SK-N-SH (cell line): ENCODE measurements at regions not wholly inside any gene's neighbourhood (a gene's known extent, or its start where the extent isn't known, plus 50 kb on each side); places are given as distances from the start of the nearest gene placed in this dataset.

Source experiments
- CTCF ChIA-PET: fragments of 300-600, 350-600 bp; formaldehyde crosslinking; extraction: SDS; loops from one replicate; lab custom pipeline; 2021; lab: Yijun Ruan, JAX
- POLR2A ChIA-PET: fragments of 350-600 bp; sonication (Branson Sonifier 250); formaldehyde crosslinking; extraction: SDS; loops from one replicate; lab custom pipeline; 2020; ENCODE audit warnings: antibody characterized with exemption, inconsistent platforms; lab: Yijun Ruan, JAX
- DNase-seq: peaks from one replicate; pipeline ENCODE4 v3.0.0; 2012
- H2AFZ ChIP-seq: fragments of 200-600 bp; sonication (generic); 2 replicates; pipeline ENCODE4 v1.8.1; 2016; ENCODE audit warnings: antibody characterized with exemption, mild to moderate bottlenecking, low read depth
- H3F3A ChIP-seq: fragments of 200-600 bp; sonication (generic); replicated peaks from 2 replicates; pipeline ENCODE3; 2016; ENCODE audit warnings: antibody characterized with exemption, mild to moderate bottlenecking; ENCODE audit not compliant: insufficient read depth
- H3K27ac ChIP-seq, 2 experiments: fragments of 200-500 bp in 1 of 2; fragments of 200-600 bp in 1 of 2; sonication (Bioruptor generic) in 1 of 2; sonication (generic), shearing (Covaris generic) in 1 of 2; 2 replicates each; pipeline versions ENCODE4 v1.5.1 to v1.6.1; 2014 to 2016; ENCODE audit warnings: low read depth in 2 of 2, inconsistent platforms in 1 of 2, low read length in 1 of 2, mild to moderate bottlenecking in 1 of 2, mixed read lengths in 1 of 2
- H3K27me3 ChIP-seq: fragments of 200-600 bp; sonication (generic), shearing (Covaris generic); 2 replicates; pipeline ENCODE4 v1.6.1; 2016; ENCODE audit warnings: mixed run types; ENCODE audit not compliant: insufficient read depth
- H3K36me3 ChIP-seq, 2 experiments: fragments of 200-500 bp in 1 of 2; fragments of 200-600 bp in 1 of 2; sonication (Bioruptor generic) in 1 of 2; sonication (generic) in 1 of 2; replicated peaks in 1 of 2; 2 replicates each; pipeline versions ENCODE3 to v1.5.1; 2014 to 2016; ENCODE audit warnings: low read length in 1 of 2, mild to moderate bottlenecking in 1 of 2; ENCODE audit not compliant: insufficient read depth in 2 of 2, control insufficient read depth in 1 of 2
- H3K4me1 ChIP-seq, 2 experiments: fragments of 200-500 bp in 1 of 2; fragments of 200-600 bp in 1 of 2; sonication (Bioruptor generic) in 1 of 2; sonication (generic), shearing (Covaris generic) in 1 of 2; 2 replicates each; pipeline versions ENCODE4 v1.5.1 to v1.6.1; 2014 to 2016; ENCODE audit warnings: low read depth in 1 of 2, low read length in 1 of 2, mixed run types in 1 of 2; ENCODE audit not compliant: insufficient read depth in 2 of 2, control insufficient read depth in 1 of 2
- H3K4me2 ChIP-seq: fragments of 200-600 bp; sonication (generic), shearing (Covaris generic); 2 replicates; pipeline ENCODE4 v1.6.1; 2017; ENCODE audit warnings: mixed run types
- H3K4me3 ChIP-seq, 2 experiments: fragments of 200-500 bp in 1 of 2; fragments of 200-600 bp in 1 of 2; sonication (Bioruptor generic) in 1 of 2; sonication (generic), shearing (Covaris generic) in 1 of 2; 2 replicates each; pipeline versions ENCODE4 v1.5.1 to v1.8.1; 2014 to 2016; ENCODE audit warnings: low read depth in 2 of 2, inconsistent platforms in 1 of 2, low read length in 1 of 2, mild to moderate bottlenecking in 1 of 2, mixed read lengths in 1 of 2, moderate library complexity in 1 of 2
- H3K79me2 ChIP-seq: fragments of 200-600 bp; sonication (generic); 2 replicates; pipeline ENCODE4 v1.8.1; 2017; ENCODE audit warnings: mild to moderate bottlenecking; ENCODE audit not compliant: insufficient read depth
- H3K9ac ChIP-seq: fragments of 200-600 bp; sonication (generic); 2 replicates; pipeline ENCODE4 v1.6.1; 2017; ENCODE audit warnings: mixed run types
- H3K9me2 ChIP-seq: fragments of 200-600 bp; sonication (generic); 2 replicates; pipeline ENCODE4 v1.6.1; 2017; ENCODE audit warnings: mixed run types
- H3K9me3 ChIP-seq: fragments of 200-600 bp; sonication (generic); 2 replicates; pipeline ENCODE4 v1.6.1; 2017; ENCODE audit warnings: mixed run types, mild to moderate bottlenecking, moderate library complexity
- H4K20me1 ChIP-seq: fragments of 200-600 bp; sonication (generic); 2 replicates; pipeline ENCODE4 v1.6.1; 2017; ENCODE audit warnings: mild to moderate bottlenecking, mixed run types; ENCODE audit not compliant: insufficient read depth
- CHD2 ChIP-seq: fragments of 150-350 bp; IDR thresholded peaks from 2 replicates; pipeline ENCODE4 v1.6.1; 2018; ENCODE audit warnings: low read length; ENCODE audit not compliant: partially characterized antibody
- ELF1 ChIP-seq: IDR thresholded peaks from 2 replicates; pipeline ENCODE4 v1.4.0; 2012
- EP300 ChIP-seq, 2 experiments: IDR thresholded peaks; 2 replicates each; pipeline versions ENCODE4 v1.4.0 to v1.6.1; 2012; ENCODE audit warnings: borderline replicate concordance in 1 of 2, low read depth in 1 of 2, low read length in 1 of 2
- EZH2phosphoT487 ChIP-seq: fragments of 200-600 bp; sonication (generic); IDR thresholded peaks from 2 replicates; pipeline ENCODE4 v1.6.1; 2017; ENCODE audit warnings: low read depth, mixed run types, mild to moderate bottlenecking, antibody characterized with exemption, moderate library complexity, borderline replicate concordance
- FOXJ3 ChIP-seq: sonication (generic); formaldehyde crosslinking; IDR thresholded peaks from 2 replicates; pipeline ENCODE4 v1.5.1; 2020; ENCODE audit warnings: mild to moderate bottlenecking, missing genetic modification reagents
- GABPA ChIP-seq: IDR thresholded peaks from 2 replicates; pipeline ENCODE4 v1.4.0; 2012; ENCODE audit warnings: low read depth, mild to moderate bottlenecking
- GATA2 ChIP-seq: sonication (generic); formaldehyde crosslinking; IDR thresholded peaks from 2 replicates; pipeline ENCODE4 v1.5.0; 2020; ENCODE audit warnings: mild to moderate bottlenecking, missing genetic modification reagents
- IRF3 ChIP-seq: fragments of 150-350 bp; IDR thresholded peaks from 2 replicates; pipeline ENCODE4 v1.6.1; 2016; ENCODE audit warnings: mild to moderate bottlenecking, low read depth, low read length
- JUND ChIP-seq: IDR thresholded peaks from 2 replicates; pipeline ENCODE4 v1.4.0; 2012
- MAX ChIP-seq: IDR thresholded peaks from 2 replicates; pipeline ENCODE4 v1.4.0; 2012; ENCODE audit warnings: low read depth
- MEF2A ChIP-seq: IDR thresholded peaks from 2 replicates; pipeline ENCODE4 v1.4.0; 2012; ENCODE audit warnings: low read depth, borderline replicate concordance
- PBX3 ChIP-seq: IDR thresholded peaks from 2 replicates; pipeline ENCODE4; 2012
- POLR2AphosphoS5 ChIP-seq: IDR thresholded peaks from 2 replicates; pipeline ENCODE4 v1.6.1; 2012; ENCODE audit warnings: low read depth, low read length
- RCOR1 ChIP-seq: fragments of 150-350 bp; IDR thresholded peaks from 2 replicates; pipeline ENCODE4 v1.6.1; 2017; ENCODE audit warnings: antibody characterized with exemption, low read length
- RFX5 ChIP-seq: IDR thresholded peaks from 2 replicates; pipeline ENCODE4 v1.6.1; 2012; ENCODE audit warnings: mild to moderate bottlenecking, improper control_type of control experiment, low read length
- RXRA ChIP-seq: IDR thresholded peaks from 2 replicates; pipeline ENCODE4 v1.4.0; 2012; ENCODE audit warnings: low read depth, mild to moderate bottlenecking, borderline replicate concordance
- TAF1 ChIP-seq: IDR thresholded peaks from 2 replicates; pipeline ENCODE4 v1.6.1; 2012; ENCODE audit warnings: low read depth, mild to moderate bottlenecking, low read length, moderate library complexity, borderline replicate concordance
- TEAD4 ChIP-seq: IDR thresholded peaks from 2 replicates; pipeline ENCODE4 v1.4.0; 2012; ENCODE audit warnings: mild to moderate bottlenecking, borderline replicate concordance; ENCODE audit not compliant: insufficient read depth
- USF1 ChIP-seq: IDR thresholded peaks from 2 replicates; pipeline ENCODE4 v1.4.0; 2012; ENCODE audit warnings: low read depth, borderline replicate concordance
- YY1 ChIP-seq: IDR thresholded peaks from 2 replicates; pipeline ENCODE4 v1.4.0; 2012; ENCODE audit warnings: low read depth, mild to moderate bottlenecking
- WGBS: methylation state at CpG from one replicate; pipeline ENCODE4 v1.1.6; 2017; ENCODE audit warnings: low lambda C conversion rate; 5-methylcytosine and 5-hydroxymethylcytosine counted together

GRCh38 chr4:132240081-132240480 is 909.0 kb upstream of the PCDH10 start:
- TF ChIP-seq RFX5 (no peak), RCOR1 (no peak), MEF2A (no peak), FOXJ3 (no peak), RXRA (no peak), EZH2phosphoT487 (no peak), IRF3 (no peak), ELF1 (no peak), EP300 (IDR thresholded peaks at IDR 0.05; ENCODE audit: borderline replicate concordance in 1 of 2, low read depth in 1 of 2, low read length in 1 of 2) (no peak), YY1 (no peak), PBX3 (no peak), MAX (no peak), JUND (no peak), POLR2AphosphoS5 (no peak), CHD2 (no peak), TAF1 (no peak), TEAD4 (no peak), GABPA (no peak), USF1 (no peak), GATA2 (CRISPR knock-in tag) (no peak)
- TF ChIP-seq, all 33 proteins: peak for 0
- Histone ChIP-seq H2AFZ (no peak overlapping the region), H3K9me2 (no peaks in the 10 kb centered on the region), H3K9ac (no peak overlapping the region), H3F3A (no peaks in the 10 kb centered on the region), H3K27ac (no peak overlapping the region), H3K4me3 (no peak overlapping the region), H4K20me1 (no peaks in the 10 kb centered on the region), H3K9me3 (no peaks in the 10 kb centered on the region), H3K4me2 (no peak overlapping the region), H3K4me1 (no peaks in the 10 kb centered on the region), H3K27me3 (no peaks in the 10 kb centered on the region), H3K79me2 (no peaks in the 10 kb centered on the region), H3K36me3 (no peaks in the 10 kb centered on the region)
- POLR2A ChIA-PET = no interaction called here
- CTCF ChIA-PET = no interaction called here
- WGBS = 7% methylated on average over 3 of the region's 4 CpGs
- no peak for DNase-seq
